ENCODE measurements at regions not wholly inside any gene's neighbourhood (a gene's known extent, or its start where the extent isn't known, plus 50 kb on each side); places are given as distances from the start of the nearest gene placed in this dataset.
"Not testable (repeated sequence)": the region's sequence is repeated elsewhere in the genome, so short reads cannot be mapped to it uniquely, and the experiment has no call there.

GRCh38 chr7:76763977-76764376, 136.9 kb upstream of the POMZP3 start:
- TF ChIP-seq, protein P1, sequence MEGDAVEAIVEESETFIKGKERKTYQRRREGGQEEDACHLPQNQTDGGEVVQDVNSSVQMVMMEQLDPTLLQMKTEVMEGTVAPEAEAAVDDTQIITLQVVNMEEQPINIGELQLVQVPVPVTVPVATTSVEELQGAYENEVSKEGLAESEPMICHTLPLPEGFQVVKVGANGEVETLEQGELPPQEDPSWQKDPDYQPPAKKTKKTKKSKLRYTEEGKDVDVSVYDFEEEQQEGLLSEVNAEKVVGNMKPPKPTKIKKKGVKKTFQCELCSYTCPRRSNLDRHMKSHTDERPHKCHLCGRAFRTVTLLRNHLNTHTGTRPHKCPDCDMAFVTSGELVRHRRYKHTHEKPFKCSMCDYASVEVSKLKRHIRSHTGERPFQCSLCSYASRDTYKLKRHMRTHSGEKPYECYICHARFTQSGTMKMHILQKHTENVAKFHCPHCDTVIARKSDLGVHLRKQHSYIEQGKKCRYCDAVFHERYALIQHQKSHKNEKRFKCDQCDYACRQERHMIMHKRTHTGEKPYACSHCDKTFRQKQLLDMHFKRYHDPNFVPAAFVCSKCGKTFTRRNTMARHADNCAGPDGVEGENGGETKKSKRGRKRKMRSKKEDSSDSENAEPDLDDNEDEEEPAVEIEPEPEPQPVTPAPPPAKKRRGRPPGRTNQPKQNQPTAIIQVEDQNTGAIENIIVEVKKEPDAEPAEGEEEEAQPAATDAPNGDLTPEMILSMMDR (IDR thresholded peaks at IDR 0.05) = not testable (repeated sequence)
- not testable (repeated sequence) for TF ChIP-seq POLR2A (IDR thresholded peaks at IDR 0.05)

Measured in esophagus squamous epithelium (tissue), 4 donors.